Eye (tissue), 1 donor: ENCODE measurements at regions not wholly inside any gene's neighbourhood (a gene's known extent, or its start where the extent isn't known, plus 50 kb on each side); places are given as distances from the start of the nearest gene placed in this dataset.
A peak's percentile ranks its signal among the peaks of the same experiment; 100 is the strongest.

Experiments
- DNase-seq: peaks from one replicate; pipeline ENCODE4 v3.0.0-alpha.2; 2015

DNA sequence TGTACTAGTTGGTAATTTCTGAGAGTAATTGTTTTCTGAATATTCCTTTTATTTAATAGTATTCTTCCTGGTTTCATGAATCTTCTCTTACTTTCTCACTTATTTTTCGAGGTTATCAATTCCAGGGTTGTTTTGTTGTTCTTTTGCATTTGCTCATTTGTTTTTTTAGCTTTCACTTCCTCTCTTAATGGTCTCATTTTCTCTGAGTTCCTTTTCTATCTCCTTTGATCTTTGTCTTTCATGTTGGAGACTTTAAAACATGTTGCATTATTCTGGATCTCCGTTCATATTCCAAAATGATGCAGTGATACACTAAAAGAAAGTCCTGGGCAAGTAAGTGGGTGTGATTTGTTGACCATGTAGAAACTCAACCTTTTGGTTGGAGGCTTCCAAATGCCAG is 345.3 kb upstream of the SLC35B3 start:
- no peak for DNase-seq

DNA sequence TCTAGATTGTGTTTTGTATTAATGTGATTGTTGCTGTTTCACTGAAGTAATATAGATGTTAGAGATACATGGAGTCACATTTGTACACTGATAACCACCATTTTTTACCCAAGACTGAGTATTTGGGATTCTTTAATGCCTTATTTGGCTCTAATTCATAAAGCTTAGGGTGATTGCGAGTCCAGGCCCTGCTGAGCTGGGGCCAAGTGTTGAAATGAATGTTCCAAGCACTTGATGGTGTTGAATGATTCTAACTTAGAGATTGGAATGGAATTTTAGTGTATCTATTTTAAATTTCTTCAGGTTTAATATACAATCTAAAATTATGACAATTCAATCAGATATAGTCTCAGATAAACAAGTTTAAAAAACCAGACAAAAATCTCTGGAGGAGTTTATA is 329.4 kb upstream of the SLC35B3 start:
- no peak for DNase-seq

DNA sequence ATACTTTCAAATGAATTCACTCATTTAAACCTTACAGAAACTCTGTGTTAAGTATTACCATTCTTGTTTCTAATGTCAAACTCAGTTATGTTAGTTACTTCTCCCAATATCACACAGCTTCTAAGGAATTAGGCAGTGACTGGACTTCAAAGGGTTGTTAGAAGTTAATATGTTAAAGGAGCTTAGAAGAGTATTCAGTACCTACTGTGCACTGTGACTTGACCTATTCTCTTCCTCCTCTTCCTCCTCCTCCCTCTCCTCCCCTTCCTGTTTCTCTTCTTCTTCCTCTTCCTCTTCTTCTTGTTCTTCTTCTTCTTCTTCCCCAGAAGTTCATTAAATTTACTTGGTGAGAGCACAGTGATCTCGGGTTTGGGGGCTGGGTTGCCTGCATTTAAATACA is 325.6 kb upstream of the SLC35B3 start:
- DNase-seq = no peak

DNA sequence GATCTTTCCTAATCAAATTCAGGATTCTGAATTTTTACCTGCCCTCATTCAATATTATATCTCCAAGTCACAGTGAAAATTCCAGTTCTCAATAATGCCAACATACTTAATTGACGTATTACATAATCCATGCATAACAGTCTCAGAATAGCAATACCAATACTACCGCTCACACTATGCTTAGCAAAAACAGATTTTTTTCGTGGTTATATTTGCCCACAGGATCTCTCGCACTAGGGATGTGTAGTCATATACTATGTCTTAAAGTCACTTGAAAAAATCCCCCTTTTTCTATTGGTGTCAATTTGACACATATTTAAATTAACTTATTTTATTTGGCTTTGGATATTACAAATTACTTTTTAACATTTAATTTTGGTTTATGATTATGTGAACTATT is 323.1 kb upstream of the SLC35B3 start:
- no peak for DNase-seq

DNA sequence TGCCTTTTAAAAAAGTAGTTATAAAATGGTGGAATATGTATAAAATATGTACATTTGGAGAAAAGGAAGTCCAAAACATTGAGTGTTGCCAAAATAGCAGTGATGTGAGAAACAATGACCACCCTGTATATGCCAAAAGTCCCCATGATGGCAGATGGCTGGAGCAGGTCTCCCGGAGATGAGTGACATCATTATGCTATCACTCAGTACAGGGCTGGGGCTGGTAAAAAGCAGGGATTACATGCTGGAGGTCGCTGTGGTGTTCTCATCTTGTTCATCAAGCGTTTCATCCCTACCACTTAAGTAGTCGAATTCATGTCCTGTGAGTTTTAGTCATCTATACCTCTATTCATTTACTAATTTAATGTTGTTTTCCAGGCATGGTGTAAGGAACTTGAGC is 315.3 kb upstream of the SLC35B3 start:
- no peak for DNase-seq

DNA sequence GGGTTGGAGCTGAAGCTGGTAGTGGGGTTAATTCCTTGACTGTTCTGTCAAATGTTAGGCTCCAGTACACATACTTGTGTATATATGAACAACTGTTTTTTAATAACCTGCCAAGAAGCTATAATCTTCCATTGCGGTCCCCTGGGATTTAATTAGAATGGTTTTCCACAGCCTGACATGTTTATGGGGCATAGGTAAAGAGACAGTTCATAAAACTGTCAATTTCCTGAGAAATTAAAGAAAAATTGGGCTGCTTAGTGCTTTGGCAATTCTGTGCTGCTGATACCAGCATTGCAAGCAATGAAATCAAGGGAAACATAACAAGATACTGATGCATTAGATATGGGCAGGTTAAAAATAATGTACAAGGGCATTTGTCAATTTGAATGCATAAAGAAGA is 314.1 kb upstream of the SLC35B3 start:
- DNase-seq = no peak

DNA sequence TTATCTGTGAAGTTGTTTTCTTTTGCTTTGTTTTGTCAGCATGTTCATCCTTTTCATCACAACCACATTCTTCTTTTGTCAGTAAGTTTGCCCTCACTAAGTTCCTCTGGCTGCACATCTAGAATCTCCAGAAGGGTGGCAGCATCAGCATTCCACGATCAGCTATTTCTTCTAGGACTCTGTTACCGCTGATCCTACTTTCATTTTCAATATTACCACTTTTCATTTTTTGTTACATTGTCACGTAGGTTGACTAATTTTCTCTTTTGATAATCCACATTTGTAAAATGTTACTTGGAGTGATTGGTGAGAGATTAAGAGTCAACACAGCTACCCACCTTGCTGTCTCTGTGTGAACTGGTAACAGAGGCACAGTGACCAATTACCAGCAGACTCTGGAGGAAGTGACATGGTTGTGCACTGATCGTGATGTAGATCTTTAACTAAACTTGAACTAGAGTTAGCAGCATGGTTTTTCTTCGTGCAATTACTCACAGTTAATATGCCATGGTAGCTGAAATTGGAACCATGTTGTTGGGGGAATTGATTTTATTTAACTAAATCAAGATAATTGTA is 307.9 kb upstream of the SLC35B3 start:
- no peak for DNase-seq

DNA sequence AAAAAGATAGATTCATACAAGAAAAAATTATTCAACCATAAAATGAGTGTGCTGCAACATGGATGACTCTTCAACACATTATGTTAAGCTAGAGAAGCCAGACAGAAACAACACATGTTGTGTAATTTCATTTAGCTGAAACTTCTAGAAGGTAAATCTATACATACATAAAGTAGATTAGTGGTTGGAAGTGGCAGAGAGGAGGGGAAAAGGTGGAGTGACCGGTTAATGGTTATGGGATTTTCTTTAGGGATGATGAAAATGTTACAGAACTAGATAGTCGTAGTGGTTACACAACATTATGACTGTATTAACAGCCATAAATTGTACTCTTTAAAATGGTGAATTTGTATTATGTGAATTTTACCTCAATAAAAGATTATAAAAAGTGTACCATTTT is 304.1 kb upstream of the SLC35B3 start:
- DNase-seq = no peak

DNA sequence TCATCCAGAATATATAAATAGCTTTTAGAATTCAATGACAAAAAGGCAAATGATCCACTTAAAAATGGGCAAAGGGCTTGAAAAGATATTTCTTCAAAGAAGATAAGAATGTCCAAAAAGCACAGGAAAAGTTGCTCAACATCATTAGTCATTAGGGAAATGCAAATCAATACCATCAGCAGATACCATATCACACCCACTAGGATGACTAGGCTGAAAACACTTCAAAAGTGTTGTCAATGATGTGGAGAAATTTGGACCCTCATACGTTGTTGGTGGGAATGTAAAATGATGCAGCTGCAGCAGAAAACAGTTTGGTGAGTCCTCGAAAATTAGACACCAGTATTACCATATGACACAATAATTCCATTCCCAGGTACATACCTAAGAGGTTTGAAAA is 303.6 kb upstream of the SLC35B3 start:
- DNase-seq = no peak

DNA sequence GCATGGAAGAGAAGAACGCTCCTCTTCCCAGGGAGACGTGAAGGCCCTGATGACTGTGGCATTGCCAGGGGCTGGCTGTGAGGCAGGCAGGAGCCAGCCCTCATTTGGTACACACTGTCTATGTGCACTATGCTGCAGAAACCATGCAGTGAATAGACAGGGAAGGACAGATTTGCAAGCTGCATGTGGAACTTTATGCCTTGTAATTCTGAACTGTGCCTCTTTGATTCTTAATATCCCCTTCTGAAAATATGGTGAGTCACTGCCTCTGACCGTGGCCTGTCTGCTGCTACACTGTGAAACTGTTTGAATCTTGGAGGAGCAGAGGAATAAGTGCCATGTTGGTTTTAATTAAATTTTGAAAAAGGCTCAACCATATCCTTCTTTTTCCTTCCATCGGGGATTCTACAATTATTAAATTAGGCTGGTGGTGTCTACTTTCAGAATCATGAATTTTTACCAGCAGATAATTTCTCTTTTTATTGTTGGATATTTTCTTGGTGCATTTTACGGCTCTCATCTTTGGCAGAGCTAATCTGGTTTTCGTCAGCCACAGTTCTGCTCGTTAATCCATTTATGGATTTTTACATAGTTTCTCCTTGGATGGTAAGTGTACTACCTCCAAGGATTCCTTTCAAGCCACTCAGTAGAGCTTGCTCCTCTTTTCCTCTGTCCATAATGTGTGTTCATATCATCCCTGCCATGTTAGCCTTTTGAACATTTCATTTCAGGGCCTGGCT is 301.0 kb upstream of the SLC35B3 start:
- no peak for DNase-seq

DNA sequence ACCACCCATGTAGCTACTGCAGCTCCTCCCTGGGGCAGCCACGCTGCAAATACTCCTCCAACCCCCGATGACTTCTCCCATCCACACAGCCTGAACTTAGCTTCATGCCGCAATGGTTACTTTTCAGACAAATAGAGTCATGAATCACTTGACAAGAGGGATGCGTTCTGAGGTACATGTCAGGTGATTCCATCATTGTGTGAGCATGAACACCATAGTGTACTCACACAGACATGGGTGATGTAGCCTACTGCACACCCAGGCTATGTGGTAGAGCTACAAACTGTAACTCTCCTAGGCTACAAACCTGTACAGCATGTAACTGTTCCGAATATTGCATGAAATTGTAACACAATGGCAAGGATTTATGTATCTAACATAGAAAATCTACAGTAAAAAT is 298.5 kb upstream of the SLC35B3 start:
- no peak for DNase-seq

DNA sequence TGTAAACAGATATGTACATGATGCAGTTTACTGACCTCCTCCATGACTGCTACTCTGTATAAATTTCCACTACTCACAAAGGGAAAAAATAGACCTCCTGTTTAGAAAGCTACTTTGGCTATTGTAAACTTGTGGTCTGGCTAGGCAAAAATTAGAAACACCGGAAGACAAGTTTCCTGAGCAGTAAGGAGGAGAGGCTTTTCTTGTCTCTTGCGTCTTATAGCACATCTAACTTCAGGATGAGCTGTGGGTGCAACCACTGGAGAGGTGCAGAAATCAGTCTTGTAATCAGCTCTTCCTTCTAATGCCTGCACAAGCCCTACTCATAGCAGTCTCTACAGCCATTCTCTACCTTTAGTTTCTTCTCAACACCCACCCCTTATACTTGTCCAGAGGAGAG is 296.5 kb upstream of the SLC35B3 start:
- DNase-seq = no peak

DNA sequence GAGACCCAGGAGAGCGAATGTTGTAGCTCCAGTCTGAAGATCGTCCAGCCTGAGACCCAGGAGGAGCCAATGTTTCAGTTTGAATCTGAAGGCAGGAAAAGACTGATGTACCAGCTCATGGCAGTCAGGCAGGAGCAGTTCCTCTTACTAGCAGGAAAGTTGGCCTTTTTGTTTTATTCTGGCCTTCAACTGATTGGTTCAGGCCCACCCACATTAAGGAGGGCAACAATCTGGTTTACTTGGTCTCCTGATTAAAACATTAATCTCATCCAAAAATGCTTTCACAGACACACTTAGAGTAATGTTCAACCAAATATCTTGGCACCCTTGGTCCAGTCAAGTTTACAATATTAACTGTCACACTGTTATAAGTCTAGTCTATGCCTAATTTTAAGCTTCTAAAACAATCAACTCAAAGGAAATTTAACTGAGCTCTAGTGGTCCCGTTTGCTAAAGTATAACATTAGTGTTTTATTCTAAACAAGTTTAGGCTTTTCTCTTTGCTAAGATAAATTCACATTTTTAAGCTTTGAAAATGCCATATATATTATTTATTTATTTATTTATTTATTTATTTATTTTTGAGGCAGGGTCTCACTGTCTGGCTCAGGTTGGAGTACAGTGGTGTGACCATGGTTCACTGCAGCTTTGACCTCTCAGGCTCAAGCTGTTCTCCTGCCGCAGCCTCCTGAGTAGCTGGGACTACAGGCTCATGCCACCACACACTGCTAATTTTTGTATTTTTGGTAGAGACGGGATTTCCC is 275.5 kb upstream of the SLC35B3 start:
- DNase-seq = no peak

DNA sequence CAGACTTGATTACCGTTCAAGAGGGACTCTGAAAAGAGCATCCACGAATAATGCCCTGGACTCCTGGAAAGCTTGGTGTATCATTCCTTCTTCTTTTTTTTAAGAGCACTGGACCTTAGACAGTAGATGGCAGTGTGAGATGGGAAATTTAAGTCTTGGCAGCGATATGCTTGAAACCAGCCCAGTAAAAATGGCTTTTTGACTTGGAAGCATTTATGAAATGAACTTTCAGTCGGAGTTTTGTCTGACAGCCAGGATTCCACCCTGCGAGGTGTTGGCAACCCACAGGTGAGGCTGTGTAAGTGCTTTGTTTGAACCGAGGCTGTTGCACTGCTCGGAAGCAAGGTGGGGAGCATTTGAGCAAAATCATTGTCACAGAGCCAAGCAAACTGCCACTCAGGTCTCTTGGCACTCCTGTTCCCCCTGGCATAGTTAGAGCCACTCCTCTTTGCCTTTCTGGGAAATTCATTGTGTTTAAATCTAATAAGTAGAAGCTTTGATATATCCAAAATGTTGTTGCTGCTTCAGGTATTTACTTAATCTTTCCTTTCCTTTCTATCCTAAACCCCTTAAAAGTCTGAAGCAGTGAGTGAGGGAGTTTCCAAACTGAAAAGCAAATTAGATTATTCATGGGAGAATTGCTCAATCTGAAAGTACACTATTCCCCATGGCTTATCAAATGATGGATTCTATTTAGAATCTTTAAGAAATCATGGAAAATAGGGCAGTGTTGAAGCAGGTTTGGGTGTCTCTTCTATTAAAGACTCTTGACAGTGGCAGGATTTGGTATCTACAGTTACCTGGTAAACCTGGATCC is 272.8 kb upstream of the SLC35B3 start:
- peak; percentile 72 for DNase-seq

DNA sequence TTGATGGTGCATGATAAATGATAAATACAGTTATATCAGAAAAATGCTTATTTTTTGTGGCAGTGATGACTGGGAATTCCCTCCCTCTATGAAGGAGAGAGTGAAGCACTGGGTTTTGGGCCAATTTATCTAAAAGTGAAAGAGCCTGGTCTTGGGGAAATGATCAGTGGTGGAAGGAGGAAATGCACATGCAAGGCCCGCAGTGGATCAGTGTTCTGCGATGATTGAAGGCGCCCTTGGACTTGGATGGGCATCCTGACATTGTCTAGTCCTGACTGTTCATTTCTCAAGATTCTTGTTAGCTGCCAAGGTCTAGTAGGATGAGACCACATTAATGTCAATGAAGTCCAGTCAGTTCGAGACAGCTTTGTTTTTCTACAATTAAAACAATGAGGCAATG is 272.0 kb upstream of the SLC35B3 start:
- DNase-seq = no peak

DNA sequence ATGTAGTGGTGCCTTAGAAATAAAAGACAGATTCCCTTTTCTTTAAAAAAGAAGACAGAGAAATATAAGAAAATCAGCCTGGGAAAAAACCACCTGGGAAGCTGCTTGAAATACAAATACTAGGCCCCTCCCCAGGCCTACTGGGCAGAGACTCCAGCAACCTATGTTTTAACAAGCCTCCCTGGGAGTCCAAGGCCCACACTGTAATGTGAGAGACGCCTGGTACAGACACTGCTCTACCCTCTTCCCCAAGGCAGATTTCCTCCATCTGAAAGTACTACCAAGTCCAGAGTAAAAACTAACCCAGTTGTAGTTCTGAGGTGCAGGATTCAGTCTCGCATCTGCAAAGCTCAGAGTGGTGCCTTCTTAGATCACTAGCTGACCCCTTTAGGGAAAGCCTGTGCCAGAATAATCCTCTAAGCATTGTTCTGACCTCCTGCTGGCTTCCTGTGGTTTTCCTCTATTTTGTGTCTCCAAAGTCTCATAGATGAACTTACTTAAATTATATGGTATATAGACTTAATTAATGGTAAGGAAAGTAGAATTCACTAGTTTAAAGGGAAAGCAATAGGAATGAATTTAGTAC is 270.2 kb upstream of the SLC35B3 start:
- DNase-seq = no peak

DNA sequence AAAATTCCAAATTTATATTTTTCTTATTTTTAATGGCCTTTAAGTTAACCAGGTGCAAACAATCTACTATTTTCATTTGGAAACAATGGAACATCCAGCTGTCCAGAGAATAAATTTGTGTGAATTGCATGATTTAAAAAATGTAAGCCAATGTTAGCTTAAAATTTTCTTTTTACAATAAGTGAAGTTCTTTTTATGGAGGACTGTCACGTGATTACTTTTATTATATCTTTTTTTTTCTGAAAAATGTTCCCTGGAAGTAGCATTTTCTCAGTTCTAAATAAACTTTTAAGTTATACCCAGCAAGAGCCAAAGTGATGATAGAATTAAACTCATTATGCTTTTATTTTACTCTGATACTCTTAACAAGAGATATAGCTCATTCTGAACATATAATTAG is 267.7 kb upstream of the SLC35B3 start:
- no peak for DNase-seq

DNA sequence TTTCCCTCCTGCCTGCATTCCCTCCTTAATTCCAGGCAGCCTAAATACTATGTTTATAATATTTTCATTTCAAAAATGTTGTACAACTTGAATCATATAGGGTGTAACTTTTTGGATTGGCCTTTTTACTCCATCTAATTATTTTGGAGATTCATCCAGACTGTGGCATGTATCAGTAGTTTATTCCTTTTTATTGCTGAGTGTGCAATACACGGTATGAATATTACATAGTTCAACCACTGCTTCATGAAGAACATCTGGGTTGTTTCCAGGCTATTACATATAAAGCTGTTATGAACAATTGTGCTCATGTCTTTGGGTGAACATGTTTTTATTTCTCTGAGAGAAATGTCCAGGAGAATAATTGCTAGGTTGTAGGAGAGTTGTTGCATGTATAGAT is 253.5 kb upstream of the SLC35B3 start:
- no peak for DNase-seq

DNA sequence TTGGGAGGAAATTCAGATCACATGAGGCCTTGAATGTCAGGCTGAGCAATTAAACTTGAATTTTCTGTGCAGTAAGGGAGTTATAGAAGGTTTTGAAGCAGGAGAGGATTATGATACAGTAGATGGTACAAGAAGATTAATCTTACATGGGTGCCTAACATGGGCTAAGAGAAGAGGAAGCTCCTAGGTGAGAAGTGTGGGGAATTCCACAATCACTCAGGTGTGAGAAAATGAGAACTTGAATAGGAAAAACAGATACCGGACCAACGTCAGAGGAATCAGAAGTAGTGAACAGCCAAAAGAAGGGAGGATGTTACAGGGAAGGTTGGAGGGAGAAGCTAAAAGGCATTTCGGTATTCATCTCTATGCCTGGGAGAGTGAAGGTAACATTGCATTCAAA is 250.7 kb upstream of the SLC35B3 start:
- no peak for DNase-seq

DNA sequence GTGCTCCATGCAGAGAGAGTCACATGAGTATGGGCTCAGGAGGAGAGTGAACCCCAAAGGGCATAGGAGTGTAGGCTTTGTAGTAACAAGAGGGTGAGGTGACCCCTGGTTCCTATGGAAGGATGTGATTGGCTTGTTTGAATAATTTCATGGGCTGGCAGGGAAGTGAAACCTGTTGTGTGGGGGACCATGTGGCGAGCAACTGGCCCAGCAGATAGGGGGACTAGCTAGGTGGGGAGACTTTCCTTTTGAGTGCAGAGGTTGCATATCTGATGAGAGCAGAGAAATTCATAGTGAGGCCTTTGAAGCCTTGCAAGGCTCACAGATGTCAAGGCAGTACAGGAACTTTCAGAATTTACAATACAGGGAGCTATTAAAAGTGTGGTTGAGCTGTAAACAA is 247.9 kb upstream of the SLC35B3 start:
- DNase-seq = no peak

DNA sequence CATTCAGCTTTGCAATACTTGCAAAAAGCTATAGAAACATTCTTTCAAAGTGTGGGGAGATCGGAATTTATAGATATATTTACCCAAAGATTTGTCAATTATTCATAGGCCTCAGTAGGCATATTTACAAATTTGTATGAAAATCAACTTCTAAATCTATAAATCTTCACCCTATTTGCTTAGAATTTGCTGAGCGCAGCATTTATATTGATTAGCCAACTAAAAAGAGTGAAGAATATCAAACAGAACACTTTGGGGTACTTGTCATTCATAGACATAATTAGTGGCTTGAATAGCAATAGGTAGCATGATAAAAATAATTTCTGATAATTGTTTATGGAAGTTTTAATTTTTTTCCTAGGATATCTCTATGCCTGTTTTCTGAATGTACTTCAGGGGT is 244.5 kb upstream of the SLC35B3 start:
- no peak for DNase-seq

DNA sequence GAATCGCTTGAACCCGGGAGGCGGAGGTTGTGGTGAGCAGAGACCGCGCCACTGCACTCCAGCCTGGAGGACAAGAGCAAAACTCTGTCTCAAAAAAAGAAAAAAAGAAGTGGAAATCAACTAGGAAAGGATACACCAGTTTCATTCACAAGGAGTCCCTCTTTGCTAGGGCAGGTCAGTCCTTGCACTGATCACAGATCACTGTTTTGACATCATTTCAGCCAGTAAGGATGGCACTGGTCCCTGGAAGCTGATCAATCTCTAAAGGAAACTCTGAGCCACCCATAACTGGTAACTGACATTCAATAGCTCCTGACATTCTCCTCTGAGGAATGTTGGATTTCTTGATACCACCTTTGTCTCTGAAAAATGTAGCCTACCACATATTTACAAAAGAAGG is 243.1 kb upstream of the SLC35B3 start:
- DNase-seq = no peak

DNA sequence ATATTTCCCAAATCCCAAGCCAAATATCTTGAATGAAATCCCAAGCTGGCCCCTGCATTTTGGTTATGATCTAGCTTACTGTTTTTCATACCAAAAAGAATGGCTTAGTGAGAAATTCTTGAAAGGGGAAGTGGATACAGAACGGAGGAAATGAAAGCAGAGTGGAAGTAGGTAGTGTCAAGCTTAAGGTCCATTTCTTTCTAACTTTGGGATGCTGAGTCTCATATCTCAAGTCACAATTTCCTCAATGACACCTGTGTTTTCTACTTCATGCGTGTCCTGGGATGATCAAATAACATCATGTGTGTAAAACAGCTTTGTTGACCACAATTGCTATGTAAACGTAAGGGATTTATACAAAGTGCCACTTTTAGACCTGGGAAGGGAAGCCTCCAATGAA is 238.8 kb upstream of the SLC35B3 start:
- no peak for DNase-seq
